ENCODE measurements at regions not wholly inside any gene's neighbourhood (a gene's known extent, or its start where the extent isn't known, plus 50 kb on each side); places are given as distances from the start of the nearest gene placed in this dataset.
"Not testable (repeated sequence)": the region's sequence is repeated elsewhere in the genome, so short reads cannot be mapped to it uniquely, and the experiment has no call there.

- not testable (repeated sequence) for DNase-seq
Measured at GRCh38 chr7:113563257-113563656, 355.6 kb downstream of the PPP1R3A start.

GRCh38 chr7:113562801-113563200 lies 356.0 kb downstream of the PPP1R3A start:
- no peak for DNase-seq

- DNase-seq = no peak
Measured at GRCh38 chr7:113562242-113562641, 356.6 kb downstream of the PPP1R3A start.

GRCh38 chr7:113561446-113561845 lies 357.4 kb downstream of the PPP1R3A start:
- no peak for DNase-seq

GRCh38 chr7:113550966-113551365 lies 367.8 kb downstream of the PPP1R3A start:
- no peak for DNase-seq

GRCh38 chr7:113548561-113548960 lies 370.2 kb downstream of the PPP1R3A start:
- no peak for DNase-seq

GRCh38 chr7:113548137-113548536 lies 370.7 kb downstream of the PPP1R3A start:
- no peak for DNase-seq

GRCh38 chr7:113521468-113521867 lies 397.3 kb downstream of the PPP1R3A start:
- DNase-seq = no peak

GRCh38 chr7:113519472-113519871 lies 399.3 kb downstream of the PPP1R3A start:
- no peak for DNase-seq

GRCh38 chr7:113504691-113505090 lies 386.3 kb upstream of the SMIM30 start:
- no peak for DNase-seq

GRCh38 chr7:113504142-113504541 lies 385.8 kb upstream of the SMIM30 start:
- no peak for DNase-seq

GRCh38 chr7:113496586-113496985 lies 378.2 kb upstream of the SMIM30 start:
- not testable (repeated sequence) for DNase-seq

- not testable (repeated sequence) for DNase-seq
Measured at GRCh38 chr7:113494797-113495566, 376.6 kb upstream of the SMIM30 start.

GRCh38 chr7:113491305-113491704 lies 373.0 kb upstream of the SMIM30 start:
- DNase-seq = no peak

- DNase-seq = no peak
Measured at GRCh38 chr7:113487925-113488731, 369.8 kb upstream of the SMIM30 start.

- DNase-seq = no peak
Measured at GRCh38 chr7:113486548-113486947, 368.2 kb upstream of the SMIM30 start.

- DNase-seq = no peak
Measured at GRCh38 chr7:113483657-113484056, 365.3 kb upstream of the SMIM30 start.

GRCh38 chr7:113480537-113480936 lies 362.2 kb upstream of the SMIM30 start:
- DNase-seq = no peak

GRCh38 chr7:113464096-113464855 lies 345.9 kb upstream of the SMIM30 start:
- no peak for DNase-seq

- no peak for DNase-seq
Measured at GRCh38 chr7:113460067-113460466, 341.7 kb upstream of the SMIM30 start.

- DNase-seq = no peak
Measured at GRCh38 chr7:113456533-113456932, 338.2 kb upstream of the SMIM30 start.

GRCh38 chr7:113454597-113455169 lies 336.3 kb upstream of the SMIM30 start:
- no peak for DNase-seq

- no peak for DNase-seq
Measured at GRCh38 chr7:113452245-113452644, 333.9 kb upstream of the SMIM30 start.

Measured in activated CD4-positive, alpha-beta T cell treated with anti-CD3 and anti-CD28 coated beads for 4 hours (primary cell).